H9 (cell line): ENCODE measurements at regions not wholly inside any gene's neighbourhood (a gene's known extent, or its start where the extent isn't known, plus 50 kb on each side); places are given as distances from the start of the nearest gene placed in this dataset.

Experiments used
- DNase-seq: peaks from one replicate; pipeline ENCODE4 v3.0.0-alpha.2; 2017
- H2AFZ ChIP-seq: one replicate; pipeline ENCODE4 v1.6.1; 2013; ENCODE audit warnings: mild to moderate bottlenecking, low read length, control low read depth, moderate library complexity
- H2AK5ac ChIP-seq: 2 replicates; pipeline ENCODE4 v1.6.1; 2013; ENCODE audit warnings: low read length, control low read depth, mixed read lengths; ENCODE audit not compliant: insufficient read length
- H2BK120ac ChIP-seq: one replicate; pipeline ENCODE4 v1.6.1; 2013; ENCODE audit warnings: low read depth, mild to moderate bottlenecking, low read length, control low read depth, inconsistent platforms; ENCODE audit not compliant: poor library complexity, severe bottlenecking
- H2BK12ac ChIP-seq: 2 replicates; pipeline ENCODE4 v1.6.1; 2013; ENCODE audit warnings: low read length, control low read depth, mixed read lengths, low read depth; ENCODE audit not compliant: insufficient read length
- H2BK15ac ChIP-seq: 2 replicates; pipeline ENCODE4 v1.6.1; 2013; ENCODE audit warnings: low read depth, low read length, control low read depth
- H2BK20ac ChIP-seq: one replicate; pipeline ENCODE4 v1.6.1; 2013; ENCODE audit warnings: low read depth, mild to moderate bottlenecking, low read length, control low read depth, inconsistent platforms; ENCODE audit not compliant: poor library complexity, severe bottlenecking
- H2BK5ac ChIP-seq: 2 replicates; pipeline ENCODE4 v1.6.1; 2013; ENCODE audit warnings: low read length, control low read depth, mixed read lengths; ENCODE audit not compliant: insufficient read length
- H3K14ac ChIP-seq: 2 replicates; pipeline ENCODE4 v1.6.1; 2013; ENCODE audit warnings: low read length, control low read depth; ENCODE audit not compliant: insufficient read depth
- H3K18ac ChIP-seq: 2 replicates; pipeline ENCODE4 v1.6.1; 2013; ENCODE audit warnings: low read depth, mild to moderate bottlenecking, mixed read lengths, low read length, control low read depth; ENCODE audit not compliant: insufficient read length
- H3K23ac ChIP-seq: 2 replicates; pipeline ENCODE4 v1.6.1; 2013; ENCODE audit warnings: low read length, control low read depth, mixed read lengths, low read depth; ENCODE audit not compliant: insufficient read length
- H3K23me2 ChIP-seq: 2 replicates; pipeline ENCODE4 v1.6.1; 2013; ENCODE audit warnings: low read depth, mild to moderate bottlenecking, mixed read lengths, low read length, control low read depth; ENCODE audit not compliant: insufficient read length, poor library complexity, severe bottlenecking
- H3K27ac ChIP-seq: 2 replicates; pipeline ENCODE4 v1.5.1; 2013; ENCODE audit warnings: low read length, control low read depth, mixed read lengths, low read depth; ENCODE audit not compliant: insufficient read length
- H3K27me3 ChIP-seq: 2 replicates; pipeline ENCODE4 v1.6.1; 2013; ENCODE audit warnings: low read length, control low read depth, inconsistent platforms; ENCODE audit not compliant: insufficient read depth
- H3K4ac ChIP-seq: 2 replicates; pipeline ENCODE4 v1.6.1; 2013; ENCODE audit warnings: low read depth, mild to moderate bottlenecking, control low read depth, inconsistent platforms, low read length, moderate library complexity
- H3K4me1 ChIP-seq: 2 replicates; pipeline ENCODE4 v1.6.1; 2013; ENCODE audit warnings: low read length, control low read depth, inconsistent platforms; ENCODE audit not compliant: insufficient read depth
- H3K4me2 ChIP-seq: 2 replicates; pipeline ENCODE4 v1.6.1; 2013; ENCODE audit warnings: low read length, control low read depth, mixed read lengths; ENCODE audit not compliant: insufficient read length, insufficient read depth
- H3K56ac ChIP-seq: 2 replicates; pipeline ENCODE4 v1.6.1; 2013; ENCODE audit warnings: low read depth, mild to moderate bottlenecking, mixed read lengths, low read length, control low read depth; ENCODE audit not compliant: insufficient read length
- H3K79me1 ChIP-seq: 2 replicates; pipeline ENCODE4 v1.6.1; 2013; ENCODE audit warnings: low read depth, mild to moderate bottlenecking, moderate library complexity, low read length, control low read depth, inconsistent platforms; ENCODE audit not compliant: insufficient read depth, poor library complexity, severe bottlenecking
- H3K79me2 ChIP-seq: 2 replicates; pipeline ENCODE4 v1.6.1; 2013; ENCODE audit warnings: low read length, control low read depth, inconsistent platforms; ENCODE audit not compliant: insufficient read depth
- H3K9ac ChIP-seq: 2 replicates; pipeline ENCODE4 v1.6.1; 2013; ENCODE audit warnings: low read length, control low read depth, mixed read lengths; ENCODE audit not compliant: insufficient read length; ENCODE audit errors: extremely low read depth
- H3K9me3 ChIP-seq: one replicate; pipeline ENCODE4 v1.6.1; 2013; ENCODE audit warnings: low read depth, low read length, inconsistent platforms; ENCODE audit not compliant: control insufficient read depth
- H3T11ph ChIP-seq: one replicate; pipeline ENCODE4 v1.6.1; 2013; ENCODE audit warnings: mild to moderate bottlenecking, low read length, control low read depth, inconsistent platforms
- H4K20me1 ChIP-seq: one replicate; pipeline ENCODE4 v1.6.1; 2013; ENCODE audit not compliant: control insufficient read depth, insufficient read length, insufficient read depth
- H4K5ac ChIP-seq: 2 replicates; pipeline ENCODE4 v1.6.1; 2013; ENCODE audit warnings: low read depth, mild to moderate bottlenecking, mixed read lengths, low read length, control low read depth; ENCODE audit not compliant: insufficient read length
- H4K8ac ChIP-seq: replicated peaks from 2 replicates; pipeline ENCODE4 v1.6.1; 2013; ENCODE audit warnings: low read length, control low read depth, mixed read lengths, low read depth; ENCODE audit not compliant: insufficient read length
- H4K91ac ChIP-seq: 2 replicates; pipeline ENCODE4 v1.6.1; 2013; ENCODE audit warnings: low read depth, mild to moderate bottlenecking, moderate library complexity, mixed read lengths, low read length, control low read depth; ENCODE audit not compliant: insufficient read length
- H3K27ac Mint-ChIP-seq, 3 experiments: 2 replicates in 2 of 3; 3 replicates in 1 of 3; pipeline ENCODE4 v1.8.0; 2020 to 2021; ENCODE audit warnings: mixed read lengths in 3 of 3, mild to moderate bottlenecking in 1 of 3, moderate library complexity in 1 of 3
- H3K27me3 Mint-ChIP-seq: 2 replicates; pipeline ENCODE4 v1.8.0; 2021; ENCODE audit warnings: low read depth, mild to moderate bottlenecking, moderate library complexity, mixed read lengths
- H3K36me3 Mint-ChIP-seq, 3 experiments: 2 replicates in 2 of 3; 3 replicates in 1 of 3; pipeline ENCODE4 v1.8.0; 2020 to 2021; ENCODE audit warnings: low read depth in 3 of 3, mixed read lengths in 3 of 3; ENCODE audit not compliant: insufficient read depth in 1 of 3
- H3K4me1 Mint-ChIP-seq, 2 experiments: 2 replicates each; pipeline ENCODE4 v1.8.0; 2020; ENCODE audit warnings: mixed read lengths in 2 of 2
- H3K4me3 Mint-ChIP-seq, 2 experiments: 2 replicates in 1 of 2; 3 replicates in 1 of 2; pipeline ENCODE4 v1.8.0; 2020 to 2021; ENCODE audit warnings: mild to moderate bottlenecking in 2 of 2, mixed read lengths in 2 of 2, moderate library complexity in 1 of 2
- H3K9me3 Mint-ChIP-seq, 2 experiments: 2 replicates in 1 of 2; 3 replicates in 1 of 2; pipeline ENCODE4 v1.8.0; 2020; ENCODE audit warnings: mild to moderate bottlenecking in 2 of 2, mixed read lengths in 2 of 2, moderate library complexity in 1 of 2
- WGBS: extraction: QIAGEN DNeasy Blood & Tissue Kit; methylation state at CpG from one replicate; pipeline ENCODE4 v1.1.7; 2013; ENCODE audit warnings: missing lambda C conversion rate, low lambda C conversion rate, mixed read lengths; ENCODE audit not compliant: insufficient read length; ENCODE audit errors: extremely low coverage; 5-methylcytosine and 5-hydroxymethylcytosine counted together
- TF ChIP-seq, protein P1 (sequence below): fragments of 200-600 bp; sonication (generic); conservative IDR thresholded peaks from 3 replicates; pipeline ENCODE4 v1.8.0; 2021; ENCODE audit warnings: antibody characterized with exemption, mild to moderate bottlenecking

DNA sequence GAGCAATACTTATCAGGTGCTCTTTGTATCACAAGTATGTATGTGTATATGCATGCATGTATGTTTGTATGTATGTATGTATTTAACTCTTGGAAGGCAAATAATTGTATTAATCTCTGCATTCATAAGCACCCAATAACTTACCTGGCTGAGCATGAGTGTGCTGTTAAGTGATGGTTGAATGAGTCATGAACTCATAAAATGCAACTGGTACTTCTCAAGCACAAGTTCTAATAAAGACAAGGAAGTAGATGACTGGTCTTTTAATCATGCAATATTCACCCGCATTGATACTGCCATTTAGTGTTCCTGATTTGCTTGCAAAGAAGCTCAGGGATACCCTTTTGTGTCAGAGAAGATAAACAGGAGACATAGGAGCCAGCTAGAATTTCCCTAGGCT is 204.9 kb upstream of the TRPM3 start:
- no CpG with 5 or more reads among the region's 1 CpG for WGBS
- no peak overlapping the region for H3K4ac ChIP-seq
- H3K9me3 Mint-ChIP-seq: no peaks in the 10 kb centered on the region
- H3K27ac ChIP-seq: no peak overlapping the region
- H3K27me3 ChIP-seq: no peaks in the 10 kb centered on the region
- no peak overlapping the region for H4K8ac ChIP-seq
- no peaks in the 10 kb centered on the region for H3K36me3 Mint-ChIP-seq
- H3K4me3 Mint-ChIP-seq: no peak overlapping the region
- H3K4me2 ChIP-seq: no peak overlapping the region
- H3K4me1 Mint-ChIP-seq: no peaks in the 10 kb centered on the region
- no peak overlapping the region for H2BK12ac ChIP-seq
- DNase-seq: no peak
- H4K5ac ChIP-seq: no peak overlapping the region
- H3K4me1 ChIP-seq: no peaks in the 10 kb centered on the region
- no peak overlapping the region for H3K56ac ChIP-seq
- H2BK5ac ChIP-seq: no peak overlapping the region
- TF ChIP-seq, protein P1, sequence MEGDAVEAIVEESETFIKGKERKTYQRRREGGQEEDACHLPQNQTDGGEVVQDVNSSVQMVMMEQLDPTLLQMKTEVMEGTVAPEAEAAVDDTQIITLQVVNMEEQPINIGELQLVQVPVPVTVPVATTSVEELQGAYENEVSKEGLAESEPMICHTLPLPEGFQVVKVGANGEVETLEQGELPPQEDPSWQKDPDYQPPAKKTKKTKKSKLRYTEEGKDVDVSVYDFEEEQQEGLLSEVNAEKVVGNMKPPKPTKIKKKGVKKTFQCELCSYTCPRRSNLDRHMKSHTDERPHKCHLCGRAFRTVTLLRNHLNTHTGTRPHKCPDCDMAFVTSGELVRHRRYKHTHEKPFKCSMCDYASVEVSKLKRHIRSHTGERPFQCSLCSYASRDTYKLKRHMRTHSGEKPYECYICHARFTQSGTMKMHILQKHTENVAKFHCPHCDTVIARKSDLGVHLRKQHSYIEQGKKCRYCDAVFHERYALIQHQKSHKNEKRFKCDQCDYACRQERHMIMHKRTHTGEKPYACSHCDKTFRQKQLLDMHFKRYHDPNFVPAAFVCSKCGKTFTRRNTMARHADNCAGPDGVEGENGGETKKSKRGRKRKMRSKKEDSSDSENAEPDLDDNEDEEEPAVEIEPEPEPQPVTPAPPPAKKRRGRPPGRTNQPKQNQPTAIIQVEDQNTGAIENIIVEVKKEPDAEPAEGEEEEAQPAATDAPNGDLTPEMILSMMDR: no peak
- no peaks in the 10 kb centered on the region for H3K79me2 ChIP-seq
- H4K20me1 ChIP-seq: no peaks in the 10 kb centered on the region
- no peak overlapping the region for H3K18ac ChIP-seq
- no peak overlapping the region for H4K91ac ChIP-seq
- no peak overlapping the region for H3T11ph ChIP-seq
- H3K27me3 Mint-ChIP-seq: peaks cover 3% of the 10 kb centered on the region; the same call in 1 of the 2 replicates
- H3K23me2 ChIP-seq: no peaks in the 10 kb centered on the region
- H2AK5ac ChIP-seq: no peak overlapping the region
- H3K9me3 ChIP-seq: no peaks in the 10 kb centered on the region
- no peak overlapping the region for H3K9ac ChIP-seq
- no peak overlapping the region for H3K14ac ChIP-seq
- H2AFZ ChIP-seq: no peak overlapping the region
- H3K79me1 ChIP-seq: no peaks in the 10 kb centered on the region
- no peak overlapping the region for H2BK15ac ChIP-seq
- H2BK120ac ChIP-seq: no peak overlapping the region
- no peak overlapping the region for H2BK20ac ChIP-seq
- no peak overlapping the region for H3K23ac ChIP-seq
- no peak overlapping the region for H3K27ac Mint-ChIP-seq
